ENCODE measurements at regions not wholly inside any gene's neighbourhood (a gene's known extent, or its start where the extent isn't known, plus 50 kb on each side); places are given as distances from the start of the nearest gene placed in this dataset.

- TF ChIP-seq EZH2phosphoT487 (IDR thresholded peaks at IDR 0.05; ENCODE audit: borderline replicate concordance, low read depth, low read length): no peak
- TF ChIP-seq, protein P1, sequence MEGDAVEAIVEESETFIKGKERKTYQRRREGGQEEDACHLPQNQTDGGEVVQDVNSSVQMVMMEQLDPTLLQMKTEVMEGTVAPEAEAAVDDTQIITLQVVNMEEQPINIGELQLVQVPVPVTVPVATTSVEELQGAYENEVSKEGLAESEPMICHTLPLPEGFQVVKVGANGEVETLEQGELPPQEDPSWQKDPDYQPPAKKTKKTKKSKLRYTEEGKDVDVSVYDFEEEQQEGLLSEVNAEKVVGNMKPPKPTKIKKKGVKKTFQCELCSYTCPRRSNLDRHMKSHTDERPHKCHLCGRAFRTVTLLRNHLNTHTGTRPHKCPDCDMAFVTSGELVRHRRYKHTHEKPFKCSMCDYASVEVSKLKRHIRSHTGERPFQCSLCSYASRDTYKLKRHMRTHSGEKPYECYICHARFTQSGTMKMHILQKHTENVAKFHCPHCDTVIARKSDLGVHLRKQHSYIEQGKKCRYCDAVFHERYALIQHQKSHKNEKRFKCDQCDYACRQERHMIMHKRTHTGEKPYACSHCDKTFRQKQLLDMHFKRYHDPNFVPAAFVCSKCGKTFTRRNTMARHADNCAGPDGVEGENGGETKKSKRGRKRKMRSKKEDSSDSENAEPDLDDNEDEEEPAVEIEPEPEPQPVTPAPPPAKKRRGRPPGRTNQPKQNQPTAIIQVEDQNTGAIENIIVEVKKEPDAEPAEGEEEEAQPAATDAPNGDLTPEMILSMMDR (conservative IDR thresholded peaks at IDR 0.05; ENCODE audit: low read length): no peak
- BruUV-seq (replicated peaks): no TSS peak
- no peak overlapping the region for H2AFZ ChIP-seq (ENCODE audit: low read length)
- CTCF ChIA-PET (ENCODE audit: unreplicated experiment): no interaction called here
- H3K4me2 ChIP-seq (ENCODE audit: low read length): no peak overlapping the region
- no peaks in the 10 kb centered on the region for H3K36me3 ChIP-seq (ENCODE audit: insufficient read depth, low read length)
- no peak overlapping the region for H3K4me3 ChIP-seq (ENCODE audit: low read depth, low read length, poor library complexity, severe bottlenecking)
- intact Hi-C loops (cut with micrococcal nuclease; ENCODE audit: unreplicated experiment): no loop called here
- no peaks in the 10 kb centered on the region for H4K20me1 ChIP-seq (ENCODE audit: insufficient read depth, low read length)
- no peaks in the 10 kb centered on the region for H3K4me1 ChIP-seq (ENCODE audit: insufficient read depth, low read length, poor library complexity, severe bottlenecking)
- H3K9me3 ChIP-seq (ENCODE audit: low read length): no peaks in the 10 kb centered on the region
- DNase-seq (ENCODE audit: low spot score): no peak
- H3K27ac ChIP-seq (ENCODE audit: low read depth, low read length, poor library complexity, severe bottlenecking): no peak overlapping the region
- H3K79me2 ChIP-seq (ENCODE audit: insufficient read depth, low read depth, low read length): no peaks in the 10 kb centered on the region
- no peaks in the 10 kb centered on the region for H3K9me2 ChIP-seq (ENCODE audit: insufficient read depth, low read length)
- POLR2A ChIA-PET: interaction anchor here (0.6 kb wide), 2 partner anchors 28 to 1274 kb away, joined by 7 to 8 read pairs; no protein-coding TSS in a partner anchor
These were observed 777.8 kb upstream of the EEF2KMT start for GRCh38 chr16:5875416-5875815.

- Histone ChIP-seq H3K9me3 (ENCODE audit: low read length) (no peaks in the 10 kb centered on the region), H2AFZ (ENCODE audit: low read length) (no peak overlapping the region), H3K4me3 (ENCODE audit: low read depth, low read length, poor library complexity, severe bottlenecking) (no peak overlapping the region), H3K27ac (ENCODE audit: low read depth, low read length, poor library complexity, severe bottlenecking) (no peak overlapping the region), H4K20me1 (ENCODE audit: insufficient read depth, low read length) (no peaks in the 10 kb centered on the region), H3K36me3 (ENCODE audit: insufficient read depth, low read length) (no peaks in the 10 kb centered on the region), H3K4me1 (ENCODE audit: insufficient read depth, low read length, poor library complexity, severe bottlenecking) (no peaks in the 10 kb centered on the region), H3K9me2 (ENCODE audit: insufficient read depth, low read length) (no peaks in the 10 kb centered on the region), H3K79me2 (ENCODE audit: insufficient read depth, low read depth, low read length) (no peaks in the 10 kb centered on the region), H3K4me2 (ENCODE audit: low read length) (no peak overlapping the region)
- no peak for DNase-seq (ENCODE audit: low spot score)
- ChIA-PET POLR2A (interaction anchor here (0.6 kb wide), 2 partner anchors 155 to 1275 kb away, joined by 4 to 7 read pairs; no protein-coding TSS in a partner anchor), CTCF (ENCODE audit: unreplicated experiment) (no interaction called here)
- no TSS peak for BruUV-seq (replicated peaks)
- intact Hi-C loops (cut with micrococcal nuclease; ENCODE audit: unreplicated experiment): no loop called here
- no peak for TF ChIP-seq EZH2phosphoT487 (IDR thresholded peaks at IDR 0.05; ENCODE audit: borderline replicate concordance, low read depth, low read length)
- TF ChIP-seq, protein P1 (conservative IDR thresholded peaks at IDR 0.05; ENCODE audit: low read length): no peak
These were observed 777.3 kb upstream of the EEF2KMT start for GRCh38 chr16:5874899-5875298.

DNA sequence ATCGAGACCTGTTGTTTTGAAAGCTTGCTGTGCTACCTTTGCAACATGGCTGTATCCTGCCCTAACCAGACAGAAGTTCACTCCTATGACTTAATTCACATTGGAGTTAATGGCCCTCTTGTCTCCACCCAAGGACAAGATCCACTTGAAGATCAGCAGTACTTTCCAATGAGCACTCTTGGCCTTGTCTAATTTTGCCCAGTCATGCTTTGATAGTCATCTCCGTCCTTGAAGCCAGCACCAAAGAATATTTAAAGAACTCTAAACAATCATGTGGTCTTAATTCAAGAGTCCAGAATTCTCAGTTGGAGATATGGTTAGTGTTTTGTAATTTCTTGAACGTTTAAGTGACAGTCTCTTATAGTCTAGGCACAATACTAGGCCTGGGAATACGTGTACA lies 775.6 kb upstream of the EEF2KMT start:
- no peaks in the 10 kb centered on the region for H3K9me3 ChIP-seq (ENCODE audit: low read length)
- no peak overlapping the region for H3K27ac ChIP-seq (ENCODE audit: low read depth, low read length, poor library complexity, severe bottlenecking)
- H3K79me2 ChIP-seq (ENCODE audit: insufficient read depth, low read depth, low read length): no peaks in the 10 kb centered on the region
- no peak overlapping the region for H3K4me3 ChIP-seq (ENCODE audit: low read depth, low read length, poor library complexity, severe bottlenecking)
- TF ChIP-seq EZH2phosphoT487 (IDR thresholded peaks at IDR 0.05; ENCODE audit: borderline replicate concordance, low read depth, low read length): no peak
- intact Hi-C loops (cut with micrococcal nuclease; ENCODE audit: unreplicated experiment): no loop called here
- DNase-seq (ENCODE audit: low spot score): no peak
- H3K9me2 ChIP-seq (ENCODE audit: insufficient read depth, low read length): no peaks in the 10 kb centered on the region
- CTCF ChIA-PET (ENCODE audit: unreplicated experiment): interaction anchor here (0.6 kb wide), 1 partner anchor 40 kb away, joined by 3 read pairs; no protein-coding TSS in a partner anchor
- H3K36me3 ChIP-seq (ENCODE audit: insufficient read depth, low read length): no peaks in the 10 kb centered on the region
- H3K4me2 ChIP-seq (ENCODE audit: low read length): no peak overlapping the region
- H3K4me1 ChIP-seq (ENCODE audit: insufficient read depth, low read length, poor library complexity, severe bottlenecking): no peaks in the 10 kb centered on the region
- no TSS peak for BruUV-seq (replicated peaks)
- no peaks in the 10 kb centered on the region for H4K20me1 ChIP-seq (ENCODE audit: insufficient read depth, low read length)
- POLR2A ChIA-PET: interaction anchor here (0.6 kb wide), 1 partner anchor 1819 kb away, joined by 7 read pairs; no protein-coding TSS in a partner anchor
- H2AFZ ChIP-seq (ENCODE audit: low read length): no peak overlapping the region
